Right lobe of liver (tissue), 6 donors: ENCODE measurements at regions not wholly inside any gene's neighbourhood (a gene's known extent, or its start where the extent isn't known, plus 50 kb on each side); places are given as distances from the start of the nearest gene placed in this dataset.

Experiments used
- ATAC-seq, 4 donors: fragments of 200-7000 bp; cut with Tn5 transposase; one replicate each; pipeline ENCODE4 v1.9.1; 2020; ENCODE audit warnings: mild to moderate bottlenecking in 4 of 4, moderate library complexity in 4 of 4
- DNase-seq, 3 donors: peaks; one replicate each; pipeline ENCODE4 v3.0.0-alpha.2; 2020
- H3K27ac ChIP-seq, 3 donors: fragments of 200-600 bp; one replicate each; pipeline ENCODE4 v1.8.0; 2022
- H3K27me3 ChIP-seq, 2 donors: fragments of 200-600 bp; one replicate each; pipeline ENCODE4 v1.8.0; 2022
- H3K36me3 ChIP-seq, 4 donors: fragments of 200-600 bp; sonication (generic) in 1 of 4; one replicate each; pipeline versions ENCODE4 v1.5.1 to v1.8.0; 2017 to 2022; ENCODE audit warnings: control low read depth in 1 of 4
- H3K4me1 ChIP-seq, 4 donors: fragments of 200-600 bp; sonication (generic) in 1 of 4; one replicate each; pipeline versions ENCODE4 v1.5.1 to v1.8.0; 2017 to 2022; ENCODE audit warnings: control low read depth in 1 of 4
- H3K4me3 ChIP-seq, 3 donors: fragments of 200-600 bp; one replicate each; pipeline ENCODE4 v1.8.0; 2022
- H3K9me3 ChIP-seq, 4 donors: fragments of 200-600 bp; sonication (generic) in 1 of 4; one replicate each; pipeline versions ENCODE4 v1.5.1 to v1.8.0; 2017 to 2022; ENCODE audit warnings: control low read depth in 1 of 4
- POLR2A ChIP-seq: fragments of 450-650 bp; IDR thresholded peaks from one replicate; pipeline ENCODE4 v1.6.1; 2017; ENCODE audit warnings: antibody characterized with exemption, mild to moderate bottlenecking
- WGBS: methylation state at CpG from one replicate; pipeline ENCODE4 v1.1.6; 2018; ENCODE audit warnings: low coverage, low lambda C conversion rate; ENCODE audit not compliant: insufficient coverage; ENCODE audit errors: missing lambda C conversion rate; 5-methylcytosine and 5-hydroxymethylcytosine counted together
- intact Hi-C, 2 donors: fragments of 100-400 bp; cut with DNase I; formaldehyde crosslinking; loops; one replicate each; pipeline versions ENCODE4 v1.11.2 to v1.14.1; 2022
- TF ChIP-seq, protein P1 (sequence below), 4 donors: fragments of 200-600 bp in 3 of 4; fragments of 450-650 bp in 1 of 4; IDR thresholded peaks; one replicate each; pipeline versions ENCODE4 v1.5.1 to v1.8.0; 2016 to 2022; ENCODE audit warnings: antibody characterized with exemption in 4 of 4, mild to moderate bottlenecking in 2 of 4
- donor health status: DM: no; HTN: yes; CAD: no.
- donor health status: DM: no; HTN: no; CAD: no.
- donor health status: DM: no; HTN: no; CAD: no.
- donor health status: DM: no; HTN: yes; CAD: no.
- donor health status: DM: no; HTN: yes; CAD: no.

DNA sequence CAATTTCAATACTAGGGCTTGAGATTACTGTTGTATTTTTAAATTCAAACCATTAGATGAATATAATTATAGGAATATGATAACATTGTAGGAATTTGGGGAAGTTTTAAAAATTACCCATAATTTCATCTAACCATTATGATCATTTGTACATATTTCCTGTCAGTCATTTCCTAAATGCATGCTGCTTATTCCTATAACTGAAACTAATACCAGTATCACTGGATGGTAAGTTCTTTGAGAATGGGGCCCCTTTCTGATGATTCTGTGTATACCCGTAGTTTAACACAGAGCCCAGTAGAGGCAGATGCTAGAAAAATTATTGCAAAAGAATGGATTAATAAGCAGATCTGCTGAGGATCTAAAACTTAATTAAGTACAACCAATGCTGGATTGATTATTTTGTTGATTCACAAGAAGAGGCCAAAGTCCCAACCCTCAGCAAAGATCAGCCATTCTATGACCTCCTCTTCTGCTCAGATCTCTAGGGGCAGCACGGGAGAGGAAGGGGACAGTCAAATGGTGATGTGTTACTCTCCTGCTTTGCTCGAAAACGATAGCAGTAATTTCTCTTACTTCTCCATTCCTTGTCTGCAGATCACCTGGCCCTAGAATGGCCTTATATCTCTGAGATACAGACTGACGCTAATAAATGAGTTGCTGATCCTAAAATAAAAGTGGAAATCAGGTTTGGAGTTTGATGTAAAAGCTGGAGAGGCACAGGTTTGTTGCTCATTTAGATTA lies 69.5 kb upstream of the PELI1 start:
- intact Hi-C loops, result no loop called here
- DNase-seq, result no peak
- H3K9me3 ChIP-seq, result no peaks in the 10 kb centered on the region
- H3K4me1 ChIP-seq, result peaks cover 0 to 6% (median 0%) of the 10 kb centered on the region in 4 donors
- H3K27me3 ChIP-seq, result no peaks in the 10 kb centered on the region
- WGBS, result 31% methylated on average over 5 of the region's 5 CpGs
- ATAC-seq, result peak; percentile 48 to 61 (median 54)
- no peaks in the 10 kb centered on the region for H3K36me3 ChIP-seq
- H3K27ac ChIP-seq, result peak overlapping the region in 1 of 3 donors; percentile 20
- no peak overlapping the region for H3K4me3 ChIP-seq
- TF ChIP-seq, protein P1, sequence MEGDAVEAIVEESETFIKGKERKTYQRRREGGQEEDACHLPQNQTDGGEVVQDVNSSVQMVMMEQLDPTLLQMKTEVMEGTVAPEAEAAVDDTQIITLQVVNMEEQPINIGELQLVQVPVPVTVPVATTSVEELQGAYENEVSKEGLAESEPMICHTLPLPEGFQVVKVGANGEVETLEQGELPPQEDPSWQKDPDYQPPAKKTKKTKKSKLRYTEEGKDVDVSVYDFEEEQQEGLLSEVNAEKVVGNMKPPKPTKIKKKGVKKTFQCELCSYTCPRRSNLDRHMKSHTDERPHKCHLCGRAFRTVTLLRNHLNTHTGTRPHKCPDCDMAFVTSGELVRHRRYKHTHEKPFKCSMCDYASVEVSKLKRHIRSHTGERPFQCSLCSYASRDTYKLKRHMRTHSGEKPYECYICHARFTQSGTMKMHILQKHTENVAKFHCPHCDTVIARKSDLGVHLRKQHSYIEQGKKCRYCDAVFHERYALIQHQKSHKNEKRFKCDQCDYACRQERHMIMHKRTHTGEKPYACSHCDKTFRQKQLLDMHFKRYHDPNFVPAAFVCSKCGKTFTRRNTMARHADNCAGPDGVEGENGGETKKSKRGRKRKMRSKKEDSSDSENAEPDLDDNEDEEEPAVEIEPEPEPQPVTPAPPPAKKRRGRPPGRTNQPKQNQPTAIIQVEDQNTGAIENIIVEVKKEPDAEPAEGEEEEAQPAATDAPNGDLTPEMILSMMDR (IDR thresholded peaks at IDR 0.05), result no peak
- no peak for TF ChIP-seq POLR2A

DNA sequence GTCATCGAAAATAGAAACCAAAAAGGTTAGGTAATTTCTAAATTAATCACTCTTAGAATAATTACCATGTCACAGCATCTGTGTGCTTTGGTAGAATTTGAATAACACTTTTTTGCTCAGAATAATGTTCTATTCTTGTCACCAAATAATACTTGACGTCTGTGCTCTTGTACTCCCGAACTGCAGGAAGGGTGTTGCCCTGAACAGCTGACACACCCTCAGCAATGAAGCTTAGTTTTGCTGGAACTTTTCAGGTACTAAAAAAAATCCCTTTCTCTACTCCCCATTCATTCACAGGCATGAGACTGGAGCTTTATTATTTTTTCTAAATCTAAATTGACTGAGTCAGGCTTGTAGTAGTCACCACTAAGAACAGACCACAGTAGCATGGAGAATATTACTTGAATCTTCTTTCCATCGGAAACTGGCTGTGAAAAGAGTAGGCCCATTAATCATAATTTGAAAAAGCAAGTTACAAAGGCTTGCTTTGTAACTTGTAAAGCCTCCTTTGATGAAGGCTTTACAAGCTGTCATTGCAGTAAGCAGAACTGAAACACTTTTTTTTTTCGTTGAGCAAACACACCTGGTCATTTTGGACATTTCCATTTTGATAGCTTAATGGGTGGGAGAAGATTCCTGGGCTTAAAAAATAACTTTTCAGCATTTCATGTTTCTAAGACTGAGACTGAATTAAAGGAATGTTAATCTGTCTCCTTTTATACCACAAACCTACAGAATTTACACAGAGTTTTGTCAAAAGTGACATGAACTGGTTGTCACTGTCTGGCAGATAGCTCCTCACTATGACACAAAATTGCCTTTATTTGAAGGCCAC lies 70.3 kb upstream of the PELI1 start:
- intact Hi-C loops, result no loop called here
- Histone ChIP-seq H3K36me3 (no peaks in the 10 kb centered on the region), H3K4me1 (peaks cover 0 to 6% (median 0%) of the 10 kb centered on the region in 4 donors), H3K27ac (peak overlapping the region in 1 of 3 donors; percentile 20), H3K4me3 (no peak overlapping the region), H3K9me3 (no peaks in the 10 kb centered on the region), H3K27me3 (no peaks in the 10 kb centered on the region)
- peak in 3 of 4 donors; percentile 32 to 33 (median 33) for ATAC-seq
- TF ChIP-seq, protein P1 (IDR thresholded peaks at IDR 0.05), result no peak
- no peak for TF ChIP-seq POLR2A
- DNase-seq, result no peak
- 53% methylated on average over 5 of the region's 5 CpGs for WGBS

DNA sequence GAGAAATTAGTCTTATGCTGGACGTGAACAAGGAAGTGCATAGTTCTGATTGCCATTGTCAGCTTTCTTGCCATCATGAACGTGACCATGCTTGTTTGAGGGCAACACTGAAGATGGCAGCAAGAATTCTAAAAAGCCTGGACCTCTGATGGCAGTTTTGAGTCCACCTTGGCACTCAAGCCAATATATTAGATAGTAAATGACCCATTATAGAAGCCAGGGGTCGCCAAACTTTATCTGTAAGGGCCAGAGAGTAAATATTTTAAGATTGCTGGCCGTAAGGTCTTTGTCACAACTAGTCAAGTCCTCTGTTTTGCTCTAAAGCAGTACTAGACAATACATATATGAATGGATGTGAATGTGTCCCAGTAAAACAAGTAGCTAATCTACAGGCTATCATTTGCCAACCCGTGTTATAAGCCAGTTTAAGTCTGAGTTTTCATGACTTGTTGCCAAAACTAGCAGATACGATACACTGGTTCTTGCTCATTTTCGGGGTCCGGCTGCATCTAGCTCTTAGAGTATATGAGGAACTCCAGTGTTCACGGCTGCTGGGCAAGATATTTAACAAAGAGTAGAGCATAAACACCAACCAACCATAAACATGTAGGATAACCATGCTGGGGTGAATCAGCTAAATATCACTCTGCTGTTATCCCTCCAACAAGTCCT lies 73.1 kb upstream of the PELI1 start:
- DNase-seq (no peak), ATAC-seq (no peak)
- intact Hi-C loops, result no loop called here
- H3K27ac ChIP-seq, result no peak overlapping the region
- no peaks in the 10 kb centered on the region for H3K27me3 ChIP-seq
- no peaks in the 10 kb centered on the region for H3K9me3 ChIP-seq
- TF ChIP-seq, protein P1 (IDR thresholded peaks at IDR 0.05), result no peak
- no peak for TF ChIP-seq POLR2A
- peaks cover 0 to 11% (median 0%) of the 10 kb centered on the region in 4 donors for H3K4me1 ChIP-seq
- H3K36me3 ChIP-seq, result no peaks in the 10 kb centered on the region
- 76% methylated on average over 6 of the region's 9 CpGs for WGBS
- no peak overlapping the region for H3K4me3 ChIP-seq

DNA sequence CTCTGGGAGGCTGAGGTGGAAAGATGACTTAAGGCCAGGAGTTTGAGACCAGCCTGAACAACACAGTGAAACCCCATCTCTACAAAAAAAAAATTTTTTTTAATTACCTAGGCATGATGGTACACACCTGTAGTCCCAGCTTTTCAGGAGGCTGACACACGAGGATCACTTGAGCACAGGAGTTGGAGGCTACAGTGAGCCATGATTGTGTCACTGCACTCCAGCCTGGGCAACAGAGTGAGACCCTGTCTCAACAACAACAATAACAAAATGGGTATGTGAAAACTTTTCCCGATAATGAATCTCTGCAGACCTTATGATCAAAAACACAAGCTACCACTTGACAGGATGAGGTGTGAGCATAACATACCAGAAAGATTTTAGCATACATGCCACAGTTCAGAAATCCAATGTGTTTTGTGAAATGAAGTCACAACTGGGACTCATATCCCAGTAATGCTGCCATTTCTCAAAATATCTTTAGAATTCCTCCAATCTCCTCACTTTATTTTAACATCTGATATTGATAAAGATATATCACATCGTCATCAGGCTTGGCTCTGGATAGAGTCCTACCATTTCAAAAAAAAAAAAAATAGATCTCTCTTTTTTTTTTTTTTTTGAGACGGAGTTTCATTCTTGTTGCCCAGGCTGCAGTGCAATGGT lies 74.0 kb upstream of the PELI1 start:
- intact Hi-C loops, result no loop called here
- 73% methylated on average over 4 of the region's 4 CpGs for WGBS
- no peaks in the 10 kb centered on the region for H3K36me3 ChIP-seq
- ATAC-seq (no peak), DNase-seq (no peak)
- no peaks in the 10 kb centered on the region for H3K27me3 ChIP-seq
- H3K9me3 ChIP-seq, result no peaks in the 10 kb centered on the region
- no peak overlapping the region for H3K4me3 ChIP-seq
- TF ChIP-seq, protein P1 (IDR thresholded peaks at IDR 0.05), result no peak
- TF ChIP-seq POLR2A, result no peak
- H3K4me1 ChIP-seq, result peaks cover 0 to 11% (median 0%) of the 10 kb centered on the region in 4 donors
- H3K27ac ChIP-seq, result no peak overlapping the region
